GM18502 (cell line): ENCODE measurements at regions not wholly inside any gene's neighbourhood (a gene's known extent, or its start where the extent isn't known, plus 50 kb on each side); places are given as distances from the start of the nearest gene placed in this dataset.

Experiments used
- ATAC-seq: cut with Tn5 transposase; IDR thresholded peaks from one replicate; pipeline ENCODE4 v1.9.1; 2021; ENCODE audit warnings: mild to moderate bottlenecking; ENCODE audit not compliant: unreplicated experiment, poor library complexity

DNA sequence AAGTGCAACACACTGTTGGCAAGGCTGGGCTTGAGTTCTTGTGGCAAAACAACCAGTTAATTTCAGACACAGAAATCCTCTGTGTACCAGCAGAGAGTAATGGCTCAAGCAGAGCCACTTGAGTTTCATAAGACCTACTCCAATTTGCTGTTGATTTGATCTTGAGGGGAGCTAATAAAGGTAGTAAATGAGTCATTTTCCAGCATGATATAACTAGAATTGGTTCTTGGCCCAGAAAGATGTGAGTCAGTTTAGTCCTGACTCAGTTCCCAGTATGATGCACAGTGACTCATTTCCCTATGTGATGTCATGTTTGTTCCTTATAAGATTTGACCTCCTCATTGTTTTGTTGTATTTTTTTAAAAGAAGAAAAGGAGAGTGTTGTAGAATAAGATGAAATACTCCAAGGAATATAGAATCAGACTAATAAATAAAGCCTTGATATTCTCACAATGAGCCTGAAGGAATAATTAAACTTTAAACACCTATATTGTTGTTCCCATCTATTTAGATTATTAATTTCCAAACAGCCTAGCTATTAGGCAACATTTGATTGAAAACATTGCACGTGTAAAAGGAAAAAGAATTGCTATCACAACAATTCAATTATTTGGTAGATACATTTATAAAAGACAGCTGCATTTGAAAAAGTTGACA, 186.2 kb downstream of the REEP3 start:
- peak; percentile 87 for ATAC-seq

DNA sequence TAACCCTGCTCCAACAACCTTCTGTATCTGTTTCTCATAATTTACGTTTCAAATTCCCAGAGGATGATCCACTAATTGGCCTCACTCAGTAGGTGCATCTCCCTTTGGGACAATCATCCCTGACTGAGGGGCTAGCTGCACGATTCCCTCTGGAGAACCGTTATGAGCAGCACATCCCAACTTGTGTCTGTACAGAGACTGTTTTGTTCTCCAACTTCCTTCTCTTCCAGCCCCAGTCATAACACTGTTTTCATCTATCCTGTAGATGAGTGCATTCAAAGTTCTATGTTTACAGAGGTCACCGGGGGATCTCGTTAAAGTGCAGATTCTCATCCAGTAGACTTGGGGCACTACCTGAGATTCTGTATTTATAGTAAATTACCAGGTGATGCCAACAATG, 187.2 kb downstream of the REEP3 start:
- ATAC-seq, result no peak

DNA sequence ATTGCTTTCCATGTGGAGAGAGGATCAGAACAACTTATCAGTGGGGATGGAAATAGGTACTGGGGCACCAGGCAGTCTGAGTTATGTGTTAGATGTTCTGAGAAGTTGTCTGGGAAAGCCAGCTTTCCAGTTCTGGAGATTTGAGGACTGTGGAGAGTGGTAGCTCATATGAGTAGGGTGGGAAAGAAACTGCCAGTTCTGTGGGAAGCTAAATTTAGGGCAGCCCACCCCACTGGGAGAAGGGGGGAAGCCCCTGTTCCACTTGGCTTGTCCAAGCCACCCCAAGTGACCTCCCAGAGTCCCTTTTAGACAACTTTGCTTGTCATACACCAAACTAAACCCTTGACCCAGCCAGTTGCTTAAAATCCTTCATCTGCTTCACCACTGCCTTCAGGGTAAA, 189.5 kb downstream of the REEP3 start:
- ATAC-seq, result no peak

DNA sequence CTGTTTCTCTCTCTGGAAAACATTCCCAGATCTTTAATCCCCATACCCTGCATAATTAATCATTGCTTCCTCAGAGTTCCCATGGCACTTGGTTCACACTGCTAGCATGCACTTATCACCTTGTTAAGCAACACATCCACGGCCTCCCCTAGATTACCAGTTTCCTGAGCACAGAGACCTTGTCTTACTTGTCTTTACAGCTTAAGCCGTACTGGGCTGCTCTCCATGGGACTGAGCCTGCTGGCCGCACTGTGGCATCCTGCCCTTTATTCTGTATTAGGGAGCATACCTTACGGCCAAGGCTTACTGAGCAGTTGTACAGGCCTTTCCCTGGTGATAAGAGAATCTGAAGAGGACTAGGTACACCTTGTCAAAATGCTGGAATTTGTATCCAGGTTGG, 190.2 kb downstream of the REEP3 start:
- ATAC-seq, result no peak

DNA sequence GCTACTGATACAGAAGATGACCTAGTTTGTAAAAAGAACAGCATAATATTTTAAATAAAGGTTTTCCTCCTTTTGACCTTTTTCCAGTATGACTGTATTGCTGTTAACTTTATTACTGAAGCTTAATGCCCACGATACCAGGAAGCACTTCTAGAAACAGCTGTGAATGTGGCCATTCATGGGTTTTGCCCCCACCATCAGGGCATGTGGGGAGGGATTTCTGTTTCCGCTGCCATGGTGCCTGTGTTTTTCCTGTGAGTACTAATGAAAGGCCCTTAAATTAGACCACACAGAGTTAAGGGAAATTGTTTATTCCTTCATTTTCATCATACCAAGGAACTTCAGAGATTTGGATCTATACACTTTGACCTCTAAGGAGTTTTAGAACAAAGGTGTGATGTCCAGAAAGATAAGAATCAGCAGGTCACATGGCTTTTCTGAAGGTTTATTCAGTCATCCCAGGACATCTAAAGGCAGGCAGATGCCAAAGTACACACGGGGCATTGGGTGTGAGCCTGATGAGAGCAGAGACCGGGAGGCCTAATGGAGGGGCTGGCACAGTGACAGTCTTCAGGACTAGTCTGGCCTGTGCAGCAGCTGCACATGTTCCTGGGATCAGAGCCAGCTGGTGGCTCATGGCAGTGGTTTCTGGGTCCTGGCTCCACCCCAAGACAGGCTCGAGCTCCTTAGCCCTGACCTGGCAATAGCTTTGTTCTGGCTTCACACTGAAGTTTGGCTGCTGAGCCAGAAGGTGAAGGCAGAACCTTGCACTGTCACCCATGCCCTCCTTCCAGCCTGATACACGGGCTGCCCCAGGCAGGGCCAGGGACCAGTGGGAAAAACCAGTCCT, 190.9 kb downstream of the REEP3 start:
- ATAC-seq, result no peak

DNA sequence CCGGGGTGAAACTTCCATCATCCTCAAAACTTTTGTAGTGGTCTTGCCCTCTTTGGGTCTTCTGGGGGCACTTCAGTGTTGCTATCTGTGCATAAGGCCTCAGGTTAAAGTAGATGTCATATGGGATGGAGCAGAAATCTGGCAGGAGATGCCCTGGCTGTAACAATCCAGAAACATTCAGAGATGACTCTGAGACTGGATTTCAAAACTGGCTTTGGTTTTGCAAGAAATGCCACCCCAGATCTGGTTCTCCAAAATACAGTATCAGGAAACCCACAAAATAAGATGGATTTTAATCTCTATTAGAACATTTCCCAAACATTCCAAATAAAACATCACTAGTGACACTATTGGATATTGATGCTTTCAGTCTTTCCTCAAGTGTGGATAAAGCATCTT, 191.5 kb downstream of the REEP3 start:
- ATAC-seq, result no peak

DNA sequence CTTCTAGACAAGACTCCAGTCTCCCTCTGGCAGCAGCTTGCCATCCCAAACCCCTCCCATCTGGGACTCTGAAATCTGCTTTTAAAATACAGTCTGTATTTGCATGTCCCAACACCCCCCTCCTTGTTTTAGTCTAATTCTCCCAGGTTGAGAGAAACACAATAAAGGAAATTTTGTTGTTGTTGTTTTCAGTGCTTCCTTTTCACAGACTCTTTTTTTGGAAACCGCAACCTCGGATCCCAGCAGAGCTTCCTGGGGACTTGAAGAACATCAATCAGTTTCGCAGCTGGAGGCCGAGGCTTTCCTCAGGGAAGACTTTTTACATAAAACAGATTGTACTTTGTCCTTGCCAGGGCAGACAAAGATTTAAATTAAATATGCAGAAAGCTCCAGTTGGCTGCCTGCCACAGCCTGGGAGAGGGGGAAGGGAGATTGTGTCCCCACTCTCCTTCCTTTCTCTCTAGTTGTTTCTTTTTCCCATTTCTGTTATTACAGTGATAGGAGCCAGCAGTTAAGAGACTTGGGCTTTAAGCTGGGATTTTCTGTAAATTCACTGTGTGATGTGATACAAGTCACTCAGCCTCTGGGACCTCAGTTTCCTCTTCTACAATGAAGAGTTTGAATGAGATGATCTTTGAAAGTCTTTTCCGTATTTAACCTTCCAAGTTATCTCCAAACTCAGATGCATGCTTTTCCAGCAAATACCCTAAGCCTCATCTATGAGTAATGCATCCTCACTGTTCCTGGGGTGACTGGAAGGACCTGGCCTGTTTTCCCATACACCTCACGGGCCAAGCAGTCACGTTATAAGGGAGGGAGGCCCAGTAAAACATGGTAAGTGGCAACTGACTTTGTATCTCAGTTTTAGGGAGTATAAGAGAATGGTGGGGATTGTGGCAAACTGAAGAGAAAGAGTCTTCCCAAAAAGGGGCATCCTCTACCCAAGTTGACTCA, 192.3 kb downstream of the REEP3 start:
- no peak for ATAC-seq

DNA sequence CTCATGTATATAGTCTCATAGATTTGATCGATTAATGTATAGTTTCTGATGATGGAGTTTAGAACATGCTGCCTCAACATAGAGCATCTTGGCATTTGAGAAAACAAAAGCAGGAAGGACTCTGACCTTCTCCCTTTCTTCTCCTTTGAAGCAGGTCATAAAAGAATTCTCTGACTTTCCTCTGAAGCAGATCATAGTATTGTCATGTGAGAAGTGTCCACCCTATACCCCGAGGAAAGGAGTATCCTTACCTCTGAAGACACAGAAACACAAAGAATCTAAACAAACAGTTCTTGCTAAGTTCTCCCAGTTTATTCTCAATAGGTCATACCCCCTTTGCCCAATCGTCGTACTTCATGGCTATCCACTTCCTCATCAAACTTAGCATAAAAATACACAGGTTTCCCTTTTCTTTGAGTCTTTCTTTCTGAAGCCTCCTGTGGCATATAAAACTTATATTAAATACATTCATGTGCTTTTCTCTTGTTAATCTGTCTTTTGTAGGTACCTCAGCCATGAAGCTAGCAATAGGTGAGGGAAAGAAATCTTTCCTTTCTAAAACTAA, 194.9 kb downstream of the REEP3 start:
- ATAC-seq, result no peak

DNA sequence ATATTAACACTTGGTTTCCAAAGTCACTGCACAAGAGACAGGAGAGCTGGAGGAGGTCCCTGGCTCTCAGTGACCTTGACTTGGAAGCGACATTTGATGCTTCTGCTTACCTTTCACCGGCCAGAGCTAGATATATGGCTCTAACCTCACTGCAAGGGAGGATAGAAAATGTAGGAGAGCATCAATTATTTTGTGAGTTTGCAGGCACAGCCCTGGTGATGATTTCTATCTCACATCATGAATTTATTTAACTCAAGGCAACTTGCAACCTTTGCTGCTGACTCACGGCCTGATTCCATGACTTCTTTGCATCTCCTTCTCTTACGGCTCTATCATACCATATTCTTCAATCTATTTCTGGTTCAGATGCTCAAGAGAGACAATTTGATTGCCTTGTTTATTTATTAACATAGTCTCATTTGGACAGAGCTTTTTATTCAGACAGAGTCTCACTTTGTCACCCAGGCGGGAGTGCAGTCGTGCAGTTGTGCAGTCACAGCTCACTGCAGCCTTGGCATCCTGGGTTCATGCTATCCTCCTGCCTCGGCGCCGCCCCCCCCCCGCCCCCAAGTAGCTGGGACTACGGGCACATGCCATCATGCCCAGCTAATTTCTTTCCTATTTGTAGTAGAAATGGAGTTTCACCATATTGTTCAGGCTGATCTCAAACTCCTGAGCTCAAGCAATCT, 196.0 kb downstream of the REEP3 start:
- ATAC-seq, result no peak

DNA sequence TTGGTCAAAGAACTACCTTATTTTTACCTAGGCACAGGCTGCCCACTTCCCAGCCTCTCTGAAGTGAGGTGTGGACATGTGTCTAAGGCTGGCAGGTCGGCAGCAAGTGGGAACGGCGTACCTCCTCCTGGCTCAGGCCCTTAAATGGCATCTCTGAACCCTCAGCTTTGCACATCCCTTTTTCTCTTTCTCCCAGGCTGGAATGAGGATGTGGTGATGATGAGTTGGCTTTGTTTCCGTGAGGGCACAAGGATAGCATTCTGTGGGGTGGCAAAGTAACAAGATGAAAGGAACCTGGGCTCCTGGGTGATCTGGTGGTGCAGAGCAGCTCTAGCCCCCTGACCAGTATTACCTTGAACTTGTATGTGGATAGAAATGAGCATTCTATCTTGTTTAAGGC, 196.8 kb downstream of the REEP3 start:
- ATAC-seq, result no peak

DNA sequence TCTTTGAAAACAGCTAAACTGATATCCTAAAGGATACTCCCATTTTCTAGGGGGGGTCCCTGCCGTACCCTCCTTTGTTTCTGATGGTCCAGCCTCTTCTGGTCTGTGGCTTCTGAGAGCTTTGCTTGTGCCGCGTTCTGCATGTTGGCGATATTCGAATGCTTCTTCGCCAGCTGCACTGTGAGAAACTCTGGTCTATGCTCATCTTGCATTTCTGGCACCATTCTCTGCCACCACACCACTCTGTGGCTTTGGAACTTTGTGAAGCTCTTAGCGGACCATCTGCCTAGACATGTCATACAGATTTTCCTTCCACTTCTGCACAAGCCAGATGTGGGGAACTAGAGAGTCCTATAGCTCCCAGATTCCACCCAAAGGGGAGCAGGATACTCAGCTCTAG, 197.2 kb downstream of the REEP3 start:
- ATAC-seq, result no peak

DNA sequence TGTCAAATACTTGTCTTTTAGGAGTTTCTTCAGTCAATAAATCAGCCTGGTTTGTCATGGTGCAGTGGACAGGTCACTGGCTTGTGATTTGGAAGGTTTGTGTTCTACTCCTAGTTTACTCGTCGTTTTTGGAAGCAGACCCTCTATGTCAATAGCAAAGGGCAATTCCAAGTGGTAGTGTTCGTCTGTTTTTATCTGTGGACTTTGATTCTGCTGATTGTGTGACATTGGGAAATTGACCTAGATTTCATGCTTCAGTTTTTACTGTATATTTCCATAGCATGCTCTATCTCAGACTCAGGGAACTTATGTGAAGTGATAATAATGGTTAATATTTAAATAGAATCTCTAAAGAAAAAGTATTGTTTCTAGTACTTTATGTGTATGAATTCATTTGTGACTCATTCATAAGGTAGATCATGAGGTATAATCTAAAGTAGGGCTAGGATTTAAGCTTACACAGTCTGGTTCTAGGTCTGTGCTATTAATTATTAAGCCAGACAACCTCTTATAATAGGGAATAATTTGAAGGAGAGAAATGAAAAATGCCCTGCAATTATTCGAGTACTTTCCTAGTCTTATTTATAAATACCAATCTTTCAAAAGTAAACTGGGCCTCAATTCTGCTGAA, 198.1 kb downstream of the REEP3 start:
- ATAC-seq, result no peak

DNA sequence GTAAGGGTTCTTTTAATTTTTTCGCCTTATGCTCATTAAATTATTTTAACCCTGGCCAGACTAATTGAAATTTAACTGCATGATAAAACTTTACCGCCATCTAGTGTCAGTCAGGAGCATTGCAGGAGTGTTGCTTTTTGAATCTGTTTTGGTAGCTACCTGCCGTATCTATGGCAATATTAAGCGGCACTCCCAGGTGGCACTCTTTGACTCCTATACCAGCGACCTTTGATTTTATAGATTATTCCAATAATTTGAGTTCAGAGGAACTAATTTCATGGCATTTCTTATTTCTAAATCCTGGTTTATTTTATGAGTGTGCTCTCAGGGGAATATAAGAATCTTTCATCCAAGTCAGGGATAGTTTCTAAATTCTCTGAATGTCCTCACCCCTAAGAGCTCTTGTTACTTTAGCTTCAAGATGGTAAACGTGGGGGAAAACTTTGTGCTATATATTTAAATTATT, 198.9 kb downstream of the REEP3 start:
- peak; percentile 47 for ATAC-seq

DNA sequence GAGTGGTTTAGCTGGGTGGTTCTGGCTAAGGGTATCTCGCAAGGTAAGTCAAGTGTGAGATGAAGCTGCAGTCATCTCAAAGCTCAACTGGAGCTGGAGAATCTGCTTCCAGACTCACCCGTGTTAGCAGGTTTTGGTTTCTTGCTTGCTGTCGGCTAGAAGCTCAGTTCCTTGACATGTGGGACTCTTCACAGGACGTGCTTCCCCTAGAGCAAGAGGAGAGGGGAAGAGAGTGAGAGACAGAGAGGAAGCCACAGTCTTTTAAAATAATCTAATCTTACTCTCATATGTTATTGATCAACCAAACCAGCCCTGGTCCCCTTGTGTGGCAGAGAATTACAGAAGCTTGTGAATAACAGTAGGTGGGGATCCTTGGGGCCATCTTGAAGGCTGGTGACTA, 199.5 kb downstream of the REEP3 start:
- peak; percentile 68 for ATAC-seq

DNA sequence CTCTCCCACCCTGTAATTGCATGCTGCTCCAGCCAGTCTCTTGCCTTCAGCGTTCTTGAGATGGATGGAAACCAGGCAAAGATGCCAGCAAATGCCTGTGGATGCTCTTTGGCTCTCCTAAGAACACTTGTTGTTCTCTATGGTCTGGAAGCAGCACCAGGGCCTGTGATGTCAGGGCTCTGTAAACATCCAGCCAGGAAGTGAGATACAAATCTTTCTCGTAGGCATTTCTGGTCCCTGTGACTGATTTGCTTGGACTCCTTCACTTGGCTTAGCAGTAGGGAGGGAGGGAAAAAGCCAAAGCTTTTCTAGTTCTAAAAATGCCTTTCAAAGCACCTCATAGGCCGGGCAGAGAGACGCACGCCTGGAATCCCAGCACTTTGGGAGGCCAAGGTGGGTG, 201.3 kb downstream of the REEP3 start:
- ATAC-seq, result no peak

DNA sequence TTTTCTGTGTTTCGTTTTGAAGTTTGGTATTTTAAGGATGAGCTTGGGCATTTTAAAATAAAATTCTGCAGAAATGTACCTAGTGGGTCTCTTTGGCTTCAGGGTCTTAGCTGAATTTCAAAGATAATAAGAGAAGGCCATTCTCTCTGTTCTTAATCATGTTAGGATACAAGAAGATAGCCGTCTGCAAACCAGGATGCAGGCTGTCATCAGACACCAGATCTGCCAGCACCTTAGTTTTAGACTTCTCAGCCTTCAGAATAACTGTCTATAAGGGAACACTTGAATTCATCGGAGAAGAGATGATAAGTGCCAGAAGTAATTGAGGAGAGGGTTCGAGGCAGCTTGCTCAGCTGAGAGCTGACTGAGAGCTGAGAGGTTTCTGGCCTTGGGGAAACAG, 202.1 kb downstream of the REEP3 start:
- no peak for ATAC-seq

DNA sequence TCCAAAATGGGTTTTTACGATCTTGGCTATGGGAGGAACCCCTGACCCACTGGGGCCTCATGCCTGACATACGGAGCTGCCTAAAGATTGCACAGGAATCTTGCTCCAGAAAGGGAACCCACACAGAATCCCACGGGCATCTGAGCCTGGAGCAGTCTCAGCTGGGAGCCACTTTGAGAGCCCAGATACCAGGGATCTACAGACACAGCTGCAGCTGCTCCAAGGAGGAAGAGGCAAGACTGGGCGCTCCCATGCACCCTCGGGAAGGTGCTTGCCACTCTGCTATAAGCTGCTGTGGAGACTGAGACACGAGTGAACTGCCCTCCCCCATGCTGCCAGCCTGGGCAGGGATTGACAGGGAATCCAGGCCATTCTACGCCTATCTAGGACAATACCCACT, 202.5 kb downstream of the REEP3 start:
- ATAC-seq, result no peak

DNA sequence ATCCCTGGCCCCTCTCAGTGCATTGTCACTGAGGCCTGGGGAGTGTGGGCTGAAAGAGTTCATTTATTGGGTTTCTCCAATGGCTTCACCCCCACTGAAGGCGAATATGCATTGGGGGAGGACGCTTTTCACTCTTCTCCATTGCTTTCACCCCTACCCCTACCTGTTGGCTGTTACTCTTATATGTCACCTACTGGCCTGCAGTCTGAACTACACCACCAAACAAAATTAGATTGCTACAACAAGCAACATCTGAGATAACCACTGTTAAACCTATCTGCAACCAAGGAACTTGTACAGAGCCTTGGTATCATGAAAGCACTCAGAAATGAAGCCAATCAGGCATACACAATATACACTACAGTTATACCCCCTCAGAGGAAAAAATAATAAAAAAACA, 203.7 kb downstream of the REEP3 start:
- ATAC-seq, result no peak

DNA sequence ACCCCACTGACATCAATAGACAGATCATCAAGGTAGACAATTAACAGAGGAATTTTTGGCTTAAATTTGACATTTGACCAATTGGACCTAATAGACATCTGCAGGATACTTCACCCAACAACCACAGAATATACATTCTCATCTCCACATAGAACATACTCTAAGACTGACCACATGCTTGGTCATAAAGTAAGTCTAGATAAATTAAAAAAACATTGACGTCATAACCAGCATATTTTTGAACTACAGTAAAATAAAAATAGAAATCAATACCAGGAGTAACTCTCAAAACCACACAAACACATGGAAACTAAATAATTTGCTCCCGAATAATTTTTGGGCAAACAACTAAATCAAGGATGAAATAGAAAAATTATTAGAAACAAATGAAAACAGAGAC, 205.7 kb downstream of the REEP3 start:
- ATAC-seq, result no peak
